Ectodermal cell (in vitro differentiated cells): ENCODE measurements at regions not wholly inside any gene's neighbourhood (a gene's known extent, or its start where the extent isn't known, plus 50 kb on each side); places are given as distances from the start of the nearest gene placed in this dataset.

Source experiments
- H3K27ac ChIP-seq: 2 replicates; pipeline ENCODE4 v1.7.0; 2013; ENCODE audit warnings: mild to moderate bottlenecking, low read depth, low read length; ENCODE audit not compliant: insufficient read depth, poor library complexity, severe bottlenecking
- H3K27me3 ChIP-seq: 2 replicates; pipeline ENCODE4 v1.7.0; 2013; ENCODE audit warnings: mild to moderate bottlenecking, low read length; ENCODE audit not compliant: insufficient read depth, control insufficient read depth, poor library complexity, severe bottlenecking
- H3K36me3 ChIP-seq: one replicate; pipeline ENCODE4 v1.7.0; 2013; ENCODE audit warnings: low read length; ENCODE audit not compliant: control insufficient read depth, insufficient read depth
- H3K4me1 ChIP-seq: one replicate; pipeline ENCODE4 v1.7.0; 2013; ENCODE audit warnings: low read length; ENCODE audit not compliant: control insufficient read depth, insufficient read depth
- H3K4me3 ChIP-seq: 2 replicates; pipeline ENCODE4 v1.7.0; 2013; ENCODE audit warnings: low read depth, low read length, control low read depth; ENCODE audit not compliant: insufficient read depth
- H3K9me3 ChIP-seq: 2 replicates; pipeline ENCODE4 v1.7.0; 2013; ENCODE audit warnings: mild to moderate bottlenecking, low read length, moderate library complexity; ENCODE audit not compliant: control insufficient read depth
- WGBS, 2 experiments: methylation state at CpG; one replicate each; pipeline ENCODE4 v1.1.7; 2013; ENCODE audit warnings: missing lambda C conversion rate in 2 of 2; 5-methylcytosine and 5-hydroxymethylcytosine counted together

DNA sequence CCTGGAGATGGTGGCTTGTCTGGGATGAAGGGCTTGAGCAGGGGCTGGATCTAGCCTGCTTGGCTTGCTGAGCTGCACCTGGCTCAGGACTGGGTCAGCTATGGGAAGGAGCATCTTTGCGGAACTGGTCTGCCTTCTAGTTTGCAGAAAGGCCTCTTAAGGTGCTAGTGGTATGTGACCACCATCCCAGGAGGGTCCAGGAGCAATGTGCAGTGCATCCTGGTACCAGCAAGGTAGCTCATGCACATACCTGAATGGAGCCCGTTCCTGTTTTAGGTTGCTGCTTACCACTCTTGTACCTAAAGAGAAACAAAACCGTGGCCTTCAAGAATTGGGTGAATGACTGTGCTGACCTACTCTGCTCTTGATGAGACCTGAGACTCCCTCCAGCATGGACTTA lies 118.6 kb upstream of the PELI1 start:
- Histone ChIP-seq H3K9me3 (no peaks in the 10 kb centered on the region), H3K4me1 (peaks cover 11% of the 10 kb centered on the region), H3K27me3 (no peaks in the 10 kb centered on the region), H3K27ac (no peak overlapping the region), H3K4me3 (no peak overlapping the region), H3K36me3 (no peaks in the 10 kb centered on the region)
- 90 to 94% methylated on average over 3 of the region's 3 CpGs for WGBS, 2 experiments

DNA sequence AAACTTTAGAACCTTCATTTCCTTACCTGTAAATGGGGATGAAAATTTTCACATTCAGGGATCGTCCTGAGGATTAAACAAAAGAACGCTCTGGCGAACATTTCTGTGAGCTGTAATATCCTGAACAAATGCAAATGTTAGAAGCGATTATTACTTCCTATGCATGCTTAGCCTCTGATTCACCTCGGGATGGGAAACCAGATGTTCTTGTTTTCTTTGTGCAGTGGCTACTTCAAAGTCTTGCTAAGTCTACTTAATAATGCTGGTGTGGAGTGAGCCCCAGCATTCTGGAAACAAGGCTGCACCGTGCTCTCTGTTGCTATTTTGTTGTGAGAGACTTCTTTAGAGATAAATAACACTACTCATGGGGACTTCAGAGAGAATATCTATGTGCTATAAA lies 119.1 kb upstream of the PELI1 start:
- Histone ChIP-seq H3K27ac (no peak overlapping the region), H3K4me3 (no peak overlapping the region), H3K36me3 (no peaks in the 10 kb centered on the region), H3K9me3 (no peaks in the 10 kb centered on the region), H3K27me3 (no peaks in the 10 kb centered on the region), H3K4me1 (peaks cover 13% of the 10 kb centered on the region)
- WGBS, 2 experiments, result 91 to 93% methylated on average over 6 of the region's 6 CpGs

DNA sequence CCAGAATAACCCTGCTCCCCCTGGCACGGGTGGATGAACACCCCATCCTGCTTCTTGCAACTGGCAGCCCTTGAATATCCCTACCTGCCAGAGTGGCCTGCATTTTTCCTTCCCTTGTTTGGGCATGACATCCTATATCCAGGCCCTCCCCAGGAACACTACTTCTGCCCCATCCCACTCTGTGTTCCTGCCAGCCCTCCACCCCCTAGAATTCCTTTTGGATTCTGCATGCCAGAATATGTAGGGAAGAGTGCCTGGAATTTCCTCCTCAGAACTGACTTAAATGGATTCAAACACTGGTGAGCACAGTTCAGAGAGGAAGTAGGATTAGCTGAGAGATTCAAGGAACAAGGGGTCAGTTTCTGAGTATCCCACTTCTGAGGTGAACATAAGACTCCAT lies 123.5 kb upstream of the PELI1 start:
- 53 to 65% methylated on average over 1 of the region's 1 CpG for WGBS, 2 experiments
- H3K9me3 ChIP-seq, result no peaks in the 10 kb centered on the region
- H3K4me1 ChIP-seq, result peaks cover 14% of the 10 kb centered on the region
- H3K27me3 ChIP-seq, result no peaks in the 10 kb centered on the region
- H3K4me3 ChIP-seq, result no peak overlapping the region
- H3K27ac ChIP-seq, result no peak overlapping the region
- no peaks in the 10 kb centered on the region for H3K36me3 ChIP-seq

DNA sequence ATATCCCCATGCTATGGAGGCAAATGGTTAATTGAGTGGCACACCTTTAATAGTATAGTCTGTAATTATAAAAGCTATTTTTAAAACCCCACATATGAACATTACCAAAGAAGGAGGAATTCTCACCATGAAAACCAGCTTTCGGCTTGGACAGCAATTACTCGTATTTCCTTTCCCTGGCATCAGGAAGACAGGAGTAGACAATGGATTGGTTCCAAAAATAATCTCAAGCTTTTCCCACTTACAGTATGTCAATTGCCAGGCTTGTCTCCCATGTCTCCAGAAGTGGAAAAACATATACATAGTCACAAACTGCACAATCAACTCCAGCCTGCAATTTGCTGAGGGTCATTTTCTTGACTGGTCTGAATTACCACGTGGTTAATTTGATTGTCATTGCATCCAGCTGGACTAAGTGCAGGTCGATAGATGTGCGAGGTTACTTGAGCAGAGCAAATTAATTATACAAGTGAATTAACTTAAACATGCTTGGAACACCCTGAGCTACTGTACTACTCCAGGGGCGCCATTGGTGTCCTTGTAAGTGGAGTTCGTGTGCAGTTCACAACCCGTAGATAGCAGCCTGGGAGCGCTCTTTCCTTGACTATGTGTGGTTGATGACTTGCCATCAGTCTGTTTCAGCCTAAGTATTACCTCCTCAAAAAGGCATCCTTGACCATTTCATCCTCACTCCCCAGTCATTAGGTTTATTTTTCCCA lies 124.3 kb upstream of the PELI1 start:
- no peaks in the 10 kb centered on the region for H3K9me3 ChIP-seq
- no peak overlapping the region for H3K27ac ChIP-seq
- peaks cover 15% of the 10 kb centered on the region for H3K4me1 ChIP-seq
- WGBS, 2 experiments, result 93 to 94% methylated on average over 9 of the region's 9 CpGs
- H3K27me3 ChIP-seq, result no peaks in the 10 kb centered on the region
- no peak overlapping the region for H3K4me3 ChIP-seq
- H3K36me3 ChIP-seq, result no peaks in the 10 kb centered on the region

DNA sequence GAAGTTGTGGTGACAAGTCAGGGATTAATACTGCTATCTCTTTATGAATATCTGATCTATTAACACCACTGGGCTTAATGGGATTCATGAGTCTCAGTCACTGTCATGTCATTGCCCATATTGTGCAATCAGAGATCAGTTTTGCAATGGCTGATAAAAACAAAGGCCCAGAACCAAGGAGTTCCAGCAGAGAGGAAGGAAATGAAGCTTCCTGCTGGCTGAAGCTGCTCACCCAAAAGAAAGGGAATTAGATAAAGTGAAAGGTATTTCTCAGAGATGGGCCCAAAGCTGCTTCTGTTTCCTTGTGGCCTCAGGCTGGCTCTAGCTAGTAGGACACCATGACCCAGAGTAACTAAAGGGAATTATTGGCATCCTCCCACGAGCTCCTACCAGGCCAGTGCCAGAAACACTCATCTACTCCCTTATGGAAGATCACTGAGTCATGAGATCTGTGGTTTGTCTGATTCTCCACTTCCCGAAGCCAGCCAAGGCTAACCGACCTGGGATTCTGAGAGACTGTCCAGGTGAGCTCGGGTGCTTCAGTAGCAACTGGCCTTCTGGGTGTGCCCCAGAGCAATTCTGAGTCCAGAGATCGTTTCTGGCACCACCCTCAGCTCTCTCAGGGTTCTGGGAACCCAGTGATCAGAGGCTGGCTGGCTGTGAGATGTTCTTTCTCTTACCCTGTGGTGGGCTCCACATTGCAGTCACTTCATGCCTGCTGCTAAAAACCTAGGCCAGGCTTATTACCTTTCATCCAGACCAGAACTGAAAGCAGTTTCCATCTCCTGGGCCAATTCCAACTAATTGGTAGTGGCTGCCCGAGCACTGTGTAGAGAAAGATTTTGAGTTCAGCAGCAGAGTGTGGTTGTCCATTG lies 129.5 kb upstream of the PELI1 start:
- Histone ChIP-seq H3K27ac (no peak overlapping the region), H3K27me3 (no peaks in the 10 kb centered on the region), H3K9me3 (no peaks in the 10 kb centered on the region), H3K36me3 (no peaks in the 10 kb centered on the region), H3K4me1 (peaks cover 18% of the 10 kb centered on the region), H3K4me3 (no peak overlapping the region)
- 92 to 93% methylated on average over 6 of the region's 6 CpGs for WGBS, 2 experiments

DNA sequence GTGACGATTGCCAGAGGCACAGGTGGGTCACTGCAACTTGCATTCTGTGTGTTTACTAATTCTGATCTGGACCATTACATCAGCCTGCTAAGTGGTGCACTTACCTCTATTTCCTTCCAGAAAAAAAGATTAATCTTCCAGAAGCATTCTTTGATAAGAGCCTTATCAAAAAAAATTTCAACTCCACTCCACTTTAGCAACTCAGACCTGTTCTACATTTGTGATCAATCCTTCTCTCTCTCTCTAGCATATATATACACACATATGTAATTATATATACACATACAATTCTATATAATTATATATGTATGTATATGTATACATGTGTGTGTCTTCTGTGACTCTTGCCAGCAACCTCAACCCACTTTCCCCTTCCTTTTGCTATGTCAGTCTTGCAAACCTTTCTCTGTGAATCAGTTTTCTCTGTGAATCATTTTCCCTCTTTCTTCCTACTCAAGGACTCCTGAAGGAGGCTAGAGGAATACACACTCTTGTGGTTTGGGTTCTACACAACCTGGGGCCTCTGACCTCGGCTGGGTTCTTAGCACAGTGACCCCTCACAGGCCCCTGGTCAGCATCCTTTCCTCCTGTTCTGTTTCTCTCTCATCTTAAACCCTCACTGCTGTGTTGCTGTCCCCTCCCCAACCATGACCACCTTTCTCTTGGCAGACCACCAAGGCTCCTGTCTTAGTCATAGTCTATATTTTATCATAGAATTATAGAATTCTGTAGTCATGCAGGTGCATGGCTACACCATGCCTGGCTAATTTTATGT lies 130.4 kb upstream of the PELI1 start:
- Histone ChIP-seq H3K27me3 (no peaks in the 10 kb centered on the region), H3K4me1 (peaks cover 18% of the 10 kb centered on the region), H3K27ac (no peak overlapping the region), H3K9me3 (no peaks in the 10 kb centered on the region), H3K4me3 (no peak overlapping the region), H3K36me3 (no peaks in the 10 kb centered on the region)
- 91 to 96% methylated on average over 2 of the region's 2 CpGs for WGBS, 2 experiments

DNA sequence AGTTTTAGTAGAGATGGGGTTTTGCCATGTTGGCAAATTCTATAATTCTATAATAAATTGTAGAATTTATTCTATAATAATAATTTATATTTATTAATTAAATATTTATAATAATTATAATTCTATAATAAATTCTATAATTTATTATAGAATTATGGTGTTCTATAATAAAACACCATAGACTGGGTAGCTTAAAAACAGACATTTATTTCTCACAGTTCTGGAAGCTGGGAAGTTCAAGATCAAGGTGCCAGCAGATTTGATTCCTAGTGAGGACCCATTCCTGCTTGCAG lies 130.9 kb upstream of the PELI1 start:
- Histone ChIP-seq H3K27ac (no peak overlapping the region), H3K36me3 (no peaks in the 10 kb centered on the region)

DNA sequence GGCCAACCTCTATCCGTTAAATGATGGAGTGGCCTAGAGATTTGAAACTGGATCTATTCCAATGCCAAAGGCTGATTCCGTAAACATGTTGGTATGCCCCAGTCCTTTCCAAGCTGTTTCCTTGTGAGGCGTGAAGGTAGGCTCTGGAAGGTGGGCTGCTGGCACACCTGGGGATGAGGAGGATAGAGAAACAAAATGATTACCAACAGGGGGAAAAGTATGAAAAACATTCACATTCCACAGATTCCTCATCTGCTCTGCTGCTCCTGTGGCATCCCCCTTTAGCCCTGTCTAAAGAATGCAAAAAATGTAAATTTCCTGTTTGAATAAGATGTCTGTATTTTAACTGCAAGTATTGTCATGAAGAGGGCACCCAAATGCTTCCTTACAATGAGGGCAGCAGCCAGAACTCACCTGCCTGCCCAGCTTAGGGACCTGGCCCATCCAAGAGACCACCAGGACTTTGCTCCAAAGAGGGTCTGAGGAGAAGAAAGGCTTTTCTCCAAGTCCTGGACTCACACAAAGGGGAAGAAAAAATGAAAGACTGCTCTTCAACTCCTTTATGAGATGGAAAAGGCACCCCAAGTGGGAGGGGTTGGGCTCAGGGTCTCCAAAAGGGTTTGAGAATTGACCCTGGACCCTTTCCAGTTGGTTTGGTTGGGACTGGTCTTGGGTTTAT lies 132.3 kb upstream of the PELI1 start:
- no peak overlapping the region for H3K4me3 ChIP-seq
- 78 to 86% methylated on average over 3 of the region's 3 CpGs for WGBS, 2 experiments
- no peaks in the 10 kb centered on the region for H3K27me3 ChIP-seq
- no peaks in the 10 kb centered on the region for H3K9me3 ChIP-seq
- H3K4me1 ChIP-seq, result peaks cover 18% of the 10 kb centered on the region
- H3K36me3 ChIP-seq, result no peaks in the 10 kb centered on the region
- H3K27ac ChIP-seq, result no peak overlapping the region

More for the DNA sequence above, 130.9 kb upstream of the PELI1 start:
- H3K9me3 ChIP-seq, result no peaks in the 10 kb centered on the region
- peaks cover 18% of the 10 kb centered on the region for H3K4me1 ChIP-seq
- no peak overlapping the region for H3K4me3 ChIP-seq
- H3K27me3 ChIP-seq, result no peaks in the 10 kb centered on the region

DNA sequence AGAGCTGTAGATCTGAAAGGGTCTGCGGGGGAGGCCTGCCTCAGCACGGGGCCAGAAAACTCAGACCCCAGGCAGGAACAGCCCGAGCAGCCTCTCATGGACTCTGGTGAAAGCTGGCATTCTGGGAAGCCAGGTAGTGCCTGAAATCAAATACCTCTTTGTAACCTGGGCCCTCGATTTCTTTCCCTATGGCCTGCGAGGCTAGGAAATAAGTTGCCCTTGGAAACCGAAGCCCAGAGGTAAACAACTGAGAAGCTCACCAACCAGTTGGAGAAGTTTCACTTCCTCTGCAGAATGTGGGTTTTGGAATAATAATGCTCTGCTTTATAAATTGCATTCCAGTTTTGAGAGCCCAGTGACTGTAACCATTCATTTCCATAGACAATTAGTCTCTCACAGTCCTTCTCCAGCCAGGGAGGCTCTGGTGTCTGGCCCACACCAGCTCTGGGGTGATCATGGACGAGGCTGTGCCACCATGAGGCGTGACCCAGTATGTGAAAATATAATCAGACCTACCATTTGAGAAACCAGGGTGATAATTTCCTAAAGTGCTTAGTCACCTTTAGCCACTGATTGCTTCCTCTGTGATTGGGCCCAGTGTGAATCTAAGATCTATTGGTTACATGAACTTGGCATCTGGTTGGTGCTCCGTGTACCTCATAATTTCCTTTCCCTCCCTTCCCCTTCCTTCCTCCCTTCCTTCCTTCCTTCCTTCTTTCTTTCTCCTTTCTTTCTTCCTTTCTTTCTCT lies 133.1 kb upstream of the PELI1 start:
- no peaks in the 10 kb centered on the region for H3K27me3 ChIP-seq
- no peak overlapping the region for H3K27ac ChIP-seq
- no peak overlapping the region for H3K4me3 ChIP-seq
- no peaks in the 10 kb centered on the region for H3K9me3 ChIP-seq
- no peaks in the 10 kb centered on the region for H3K36me3 ChIP-seq
- 79 to 81% methylated on average over 9 of the region's 9 CpGs for WGBS, 2 experiments
- peaks cover 15% of the 10 kb centered on the region for H3K4me1 ChIP-seq
